T-helper 17 cell (primary cell): ENCODE measurements at regions not wholly inside any gene's neighbourhood (a gene's known extent, or its start where the extent isn't known, plus 50 kb on each side); places are given as distances from the start of the nearest gene placed in this dataset.

ENCODE experiments used
- ATAC-seq: fragments of 150-1000 bp; cut with Tn5 transposase; 2 replicates; pipeline ENCODE4 v1.10.0; 2021; ENCODE audit warnings: mild to moderate bottlenecking, moderate library complexity
- DNase-seq, 3 donors: peaks; one replicate each; pipeline versions ENCODE4 v3.0.0 to v3.0.0-alpha.2; 2020 to 2021
- H3K9me3 ChIP-seq: one replicate; pipeline ENCODE4 v1.7.0; 2013; ENCODE audit warnings: low read length, mild to moderate bottlenecking; ENCODE audit not compliant: control insufficient read depth, poor library complexity, severe bottlenecking
- H3K27ac Mint-ChIP-seq: one replicate; pipeline ENCODE4 v1.8.0; 2022; ENCODE audit warnings: mild to moderate bottlenecking, moderate library complexity, mixed read lengths
- H3K27me3 Mint-ChIP-seq: one replicate; pipeline ENCODE4 v1.8.0; 2022; ENCODE audit warnings: mixed read lengths
- H3K36me3 Mint-ChIP-seq: one replicate; pipeline ENCODE4 v1.8.0; 2022; ENCODE audit warnings: low read depth, mixed read lengths
- H3K4me1 Mint-ChIP-seq: one replicate; pipeline ENCODE4 v1.8.0; 2022; ENCODE audit warnings: mild to moderate bottlenecking, mixed read lengths
- H3K4me3 Mint-ChIP-seq: one replicate; pipeline ENCODE4 v1.8.0; 2022; ENCODE audit warnings: mild to moderate bottlenecking, moderate library complexity, mixed read lengths

DNA sequence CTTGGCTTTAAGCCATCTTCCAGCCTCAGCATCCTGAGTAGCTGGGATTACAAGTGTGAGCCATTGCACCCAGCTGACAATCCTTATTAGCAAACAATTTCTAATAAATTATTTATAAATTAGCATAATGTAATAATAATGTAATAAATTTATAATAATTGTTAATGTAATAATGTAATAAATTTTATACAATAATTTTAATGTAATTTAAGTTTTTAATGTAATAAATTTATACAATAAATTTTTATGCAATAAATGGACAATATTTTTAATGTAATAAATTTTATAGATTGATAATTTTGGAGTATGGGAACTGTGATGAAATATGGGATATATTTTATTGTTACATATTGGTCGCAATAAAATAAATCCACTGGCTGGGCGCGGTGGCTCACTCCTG lies 1457.5 kb downstream of the KCNT2 start:
- Mint-ChIP-seq H3K36me3 (no peaks in the 10 kb centered on the region), H3K27me3 (no peaks in the 10 kb centered on the region)

DNA sequence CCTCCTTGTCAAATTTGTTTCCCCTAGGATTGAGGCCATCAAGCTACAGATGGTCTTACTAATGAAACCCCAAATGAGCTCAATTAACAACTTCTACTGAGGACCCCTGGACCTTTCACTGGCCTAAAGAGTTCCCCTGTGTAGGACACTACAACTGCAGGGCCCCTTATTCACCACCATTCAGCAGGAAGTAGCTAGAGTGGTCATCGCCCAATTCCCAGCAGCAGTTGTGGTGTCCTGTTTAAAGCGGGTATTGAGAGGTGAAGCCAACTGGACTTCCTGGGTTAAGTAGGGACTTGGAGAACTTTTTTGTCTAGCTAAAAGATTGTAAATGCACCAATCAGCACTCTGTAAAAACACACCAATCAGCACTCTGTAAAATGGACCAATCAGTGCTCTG lies 1466.9 kb downstream of the KCNT2 start:
- H3K27ac Mint-ChIP-seq: no peak overlapping the region
- H3K36me3 Mint-ChIP-seq: no peaks in the 10 kb centered on the region
- no peaks in the 10 kb centered on the region for H3K9me3 ChIP-seq
- H3K27me3 Mint-ChIP-seq: no peaks in the 10 kb centered on the region
- H3K4me1 Mint-ChIP-seq: no peaks in the 10 kb centered on the region
- no peak for ATAC-seq
- no peak overlapping the region for H3K4me3 Mint-ChIP-seq
- DNase-seq: no peak

More for the DNA sequence above, 1457.5 kb downstream of the KCNT2 start:
- DNase-seq (no peak), ATAC-seq (no peak)
- Mint-ChIP-seq H3K4me3 (no peak overlapping the region), H3K27ac (no peak overlapping the region), H3K4me1 (no peaks in the 10 kb centered on the region)
- no peaks in the 10 kb centered on the region for H3K9me3 ChIP-seq

- Mint-ChIP-seq H3K27me3 (no peaks in the 10 kb centered on the region), H3K27ac (no peak overlapping the region), H3K4me3 (no peak overlapping the region), H3K4me1 (no peaks in the 10 kb centered on the region), H3K36me3 (no peaks in the 10 kb centered on the region)
- DNase-seq: no peak
- ATAC-seq: no peak
- H3K9me3 ChIP-seq: no peaks in the 10 kb centered on the region
Observed at GRCh38 chr1:195130598-195130997, 1477.6 kb downstream of the KCNT2 start.

- Mint-ChIP-seq H3K4me3 (no peak overlapping the region), H3K27me3 (no peaks in the 10 kb centered on the region), H3K36me3 (no peaks in the 10 kb centered on the region), H3K4me1 (no peaks in the 10 kb centered on the region), H3K27ac (no peak overlapping the region)
- DNase-seq: no peak
- no peaks in the 10 kb centered on the region for H3K9me3 ChIP-seq
- no peak for ATAC-seq
Observed at GRCh38 chr1:195122497-195122896, 1485.7 kb downstream of the KCNT2 start.

GRCh38 chr1:195113471-195113870 lies 1494.8 kb downstream of the KCNT2 start:
- no peaks in the 10 kb centered on the region for H3K36me3 Mint-ChIP-seq
- H3K27me3 Mint-ChIP-seq: no peaks in the 10 kb centered on the region
- no peaks in the 10 kb centered on the region for H3K4me1 Mint-ChIP-seq
- no peak overlapping the region for H3K4me3 Mint-ChIP-seq
- H3K9me3 ChIP-seq: no peaks in the 10 kb centered on the region
- ATAC-seq: no peak
- DNase-seq: no peak
- no peak overlapping the region for H3K27ac Mint-ChIP-seq

GRCh38 chr1:195105773-195106172 lies 1502.5 kb downstream of the KCNT2 start:
- Mint-ChIP-seq H3K27ac (no peak overlapping the region), H3K36me3 (no peaks in the 10 kb centered on the region), H3K27me3 (no peaks in the 10 kb centered on the region), H3K4me1 (no peaks in the 10 kb centered on the region), H3K4me3 (no peak overlapping the region)
- H3K9me3 ChIP-seq: peaks cover 2% of the 10 kb centered on the region
- ATAC-seq (no peak), DNase-seq (no peak)

DNA sequence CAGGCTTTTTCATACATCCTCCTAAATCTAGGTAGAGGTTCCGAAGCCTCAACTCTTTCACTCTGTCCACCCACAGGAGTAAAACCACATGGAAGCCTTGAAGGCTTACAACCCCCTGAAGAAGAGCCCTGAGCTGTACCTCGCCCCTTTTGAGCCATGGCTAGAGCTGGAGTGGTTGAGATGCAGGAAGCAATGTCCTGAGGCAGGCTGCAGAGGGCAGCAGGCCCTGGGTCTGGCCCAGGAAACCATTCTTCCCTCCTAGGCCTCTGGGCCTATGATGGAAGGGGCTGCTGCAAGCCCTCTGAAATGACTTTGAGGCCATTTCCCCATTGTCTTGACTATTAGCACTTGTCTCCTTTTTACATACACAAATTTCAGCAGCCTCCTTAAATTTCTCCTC lies 1503.0 kb downstream of the KCNT2 start:
- H3K27ac Mint-ChIP-seq: no peak overlapping the region
- no peak overlapping the region for H3K4me3 Mint-ChIP-seq
- H3K27me3 Mint-ChIP-seq: no peaks in the 10 kb centered on the region
- no peaks in the 10 kb centered on the region for H3K4me1 Mint-ChIP-seq
- peaks cover 2% of the 10 kb centered on the region for H3K9me3 ChIP-seq
- ATAC-seq: no peak
- no peaks in the 10 kb centered on the region for H3K36me3 Mint-ChIP-seq
- no peak for DNase-seq

DNA sequence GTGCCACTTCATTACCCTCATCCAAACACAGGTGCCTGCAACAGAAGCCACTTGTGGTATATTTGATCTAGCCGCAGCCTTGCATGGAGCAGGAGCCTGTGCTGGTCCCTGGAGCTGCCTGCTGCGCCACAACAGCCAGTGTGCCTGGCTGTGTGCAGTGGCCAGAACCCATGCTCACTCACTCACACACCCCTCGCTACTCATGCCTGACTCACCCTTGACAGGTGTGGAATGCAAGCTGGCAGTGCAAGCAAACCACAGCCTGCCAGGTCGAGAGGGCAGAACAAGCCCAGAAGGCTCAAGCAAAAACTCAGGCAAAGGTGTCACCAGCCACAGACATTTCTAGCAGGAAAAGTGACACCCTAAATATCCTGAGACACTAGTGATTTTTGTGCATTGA lies 1510.9 kb downstream of the KCNT2 start:
- no peak for ATAC-seq

DNA sequence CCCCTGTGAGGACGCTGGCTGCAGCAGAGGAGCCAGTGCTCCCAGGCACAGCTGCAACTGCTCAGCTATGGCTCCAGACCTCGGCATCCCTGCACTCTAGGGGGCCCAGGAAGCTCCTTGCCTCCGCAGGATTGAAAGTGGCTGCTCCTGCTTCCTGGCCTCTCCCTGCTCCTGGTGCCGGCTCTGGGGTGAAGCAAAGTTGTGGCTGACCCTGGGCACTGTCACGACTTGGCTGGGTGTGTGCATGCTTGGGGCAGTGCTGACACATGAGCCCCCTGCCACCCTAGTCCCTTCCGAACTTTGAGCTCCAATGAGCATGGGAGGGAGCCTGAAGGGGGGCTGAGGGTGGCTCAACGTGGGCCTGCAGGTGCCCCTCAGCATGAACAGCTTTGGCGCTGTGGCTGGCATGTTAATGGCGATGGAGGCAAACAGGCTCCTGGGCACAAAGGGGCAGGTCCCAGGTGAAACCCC lies 1512.2 kb downstream of the KCNT2 start:
- H3K27me3 Mint-ChIP-seq: peaks cover 21% of the 10 kb centered on the region
- H3K9me3 ChIP-seq: no peaks in the 10 kb centered on the region
- H3K4me3 Mint-ChIP-seq: no peak overlapping the region
- ATAC-seq (no peak), DNase-seq (no peak)
- H3K27ac Mint-ChIP-seq: no peak overlapping the region
- H3K36me3 Mint-ChIP-seq: peaks cover 5% of the 10 kb centered on the region
- no peaks in the 10 kb centered on the region for H3K4me1 Mint-ChIP-seq

More for the DNA sequence above, 1510.9 kb downstream of the KCNT2 start:
- peaks cover 2% of the 10 kb centered on the region for H3K36me3 Mint-ChIP-seq
- no peak overlapping the region for H3K4me3 Mint-ChIP-seq
- peaks cover 12% of the 10 kb centered on the region for H3K27me3 Mint-ChIP-seq
- H3K4me1 Mint-ChIP-seq: no peaks in the 10 kb centered on the region
- DNase-seq: no peak
- no peak overlapping the region for H3K27ac Mint-ChIP-seq
- no peaks in the 10 kb centered on the region for H3K9me3 ChIP-seq

- Mint-ChIP-seq H3K36me3 (no peaks in the 10 kb centered on the region), H3K27me3 (no peaks in the 10 kb centered on the region)
- DNase-seq: no peak
Observed at GRCh38 chr1:195085196-195085595, 1523.0 kb downstream of the KCNT2 start.

DNA sequence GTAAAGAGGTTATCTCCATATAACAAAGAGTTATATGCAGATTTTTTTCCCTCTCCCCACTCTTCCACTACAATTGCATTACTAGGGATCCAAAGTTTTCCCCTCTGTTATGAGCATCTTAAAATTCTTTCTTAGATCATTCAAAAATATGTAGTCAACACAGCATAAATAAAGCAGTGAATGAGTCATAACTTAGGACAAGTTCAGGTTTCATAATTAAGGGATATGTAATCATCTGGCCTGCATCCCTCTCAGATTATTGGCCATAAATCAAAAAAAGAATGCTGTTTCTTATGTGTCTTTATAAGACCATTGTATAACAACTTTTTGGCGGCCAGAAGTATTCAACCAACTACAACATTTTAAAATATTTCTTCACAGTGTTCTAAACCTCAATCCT lies 1526.1 kb downstream of the KCNT2 start:
- Mint-ChIP-seq H3K4me3 (no peak overlapping the region), H3K27me3 (peaks cover 5% of the 10 kb centered on the region), H3K4me1 (peaks cover 3% of the 10 kb centered on the region), H3K27ac (no peak overlapping the region), H3K36me3 (no peaks in the 10 kb centered on the region)
- H3K9me3 ChIP-seq: no peaks in the 10 kb centered on the region
- DNase-seq (no peak), ATAC-seq (no peak)

More at GRCh38 chr1:195085196-195085595, 1523.0 kb downstream of the KCNT2 start:
- no peaks in the 10 kb centered on the region for H3K9me3 ChIP-seq
- no peak for ATAC-seq
- no peak overlapping the region for H3K4me3 Mint-ChIP-seq
- no peak overlapping the region for H3K27ac Mint-ChIP-seq
- H3K4me1 Mint-ChIP-seq: peaks cover 3% of the 10 kb centered on the region

DNA sequence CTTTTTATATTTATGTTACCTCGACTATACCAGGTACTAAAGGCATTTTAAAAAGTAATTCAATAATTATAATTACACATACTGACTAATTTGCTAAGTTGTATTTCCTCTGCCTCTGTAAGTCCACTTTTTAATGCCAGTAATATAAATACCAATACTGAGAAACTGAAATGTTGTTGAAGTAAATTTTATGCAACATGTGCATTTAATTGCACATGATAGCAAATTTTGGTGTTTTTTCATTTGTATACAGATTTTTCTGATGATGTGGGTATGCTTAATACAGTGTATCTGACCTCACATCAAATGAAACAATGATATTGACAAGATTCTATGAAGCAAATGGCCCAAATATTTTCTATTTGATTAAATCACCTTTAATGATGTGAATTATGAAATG lies 1531.6 kb downstream of the KCNT2 start:
- Mint-ChIP-seq H3K27ac (no peak overlapping the region), H3K36me3 (no peaks in the 10 kb centered on the region), H3K4me3 (no peak overlapping the region), H3K27me3 (peaks cover 6% of the 10 kb centered on the region), H3K4me1 (peaks cover 3% of the 10 kb centered on the region)
- DNase-seq: no peak
- H3K9me3 ChIP-seq: no peaks in the 10 kb centered on the region
- ATAC-seq: no peak

GRCh38 chr1:195075973-195076372 lies 1532.3 kb downstream of the KCNT2 start:
- Mint-ChIP-seq H3K4me1 (no peaks in the 10 kb centered on the region), H3K36me3 (no peaks in the 10 kb centered on the region)
- no peak for DNase-seq

DNA sequence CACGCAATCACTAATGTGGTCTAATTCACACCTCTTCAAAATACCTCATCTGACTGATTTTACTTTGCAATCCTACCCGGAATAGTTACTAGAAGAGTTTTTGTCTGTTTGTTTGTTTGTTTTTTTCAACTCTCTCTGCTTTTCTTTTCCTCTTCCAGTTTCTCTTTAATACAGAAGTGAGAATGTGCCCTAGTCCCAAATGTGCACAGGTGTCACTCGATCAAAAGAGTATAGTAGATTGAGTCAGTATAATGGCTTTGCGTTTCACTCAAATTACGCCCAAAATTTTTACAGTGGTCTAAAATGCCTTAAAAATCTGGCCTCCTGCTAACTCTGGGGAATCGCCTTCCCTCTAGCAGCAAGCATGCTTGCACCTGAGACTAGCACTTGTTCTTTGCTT lies 1536.8 kb downstream of the KCNT2 start:
- Mint-ChIP-seq H3K27ac (no peak overlapping the region), H3K36me3 (no peaks in the 10 kb centered on the region), H3K4me1 (no peaks in the 10 kb centered on the region), H3K4me3 (no peak overlapping the region), H3K27me3 (peaks cover 5% of the 10 kb centered on the region)
- ATAC-seq (no peak), DNase-seq (no peak)
- no peaks in the 10 kb centered on the region for H3K9me3 ChIP-seq

More at GRCh38 chr1:195075973-195076372, 1532.3 kb downstream of the KCNT2 start:
- H3K27ac Mint-ChIP-seq: no peak overlapping the region
- no peak overlapping the region for H3K4me3 Mint-ChIP-seq
- H3K9me3 ChIP-seq: no peaks in the 10 kb centered on the region
- H3K27me3 Mint-ChIP-seq: peaks cover 11% of the 10 kb centered on the region
- ATAC-seq: no peak
